ENCODE measurements at regions not wholly inside any gene's neighbourhood (a gene's known extent, or its start where the extent isn't known, plus 50 kb on each side); places are given as distances from the start of the nearest gene placed in this dataset.

DNA sequence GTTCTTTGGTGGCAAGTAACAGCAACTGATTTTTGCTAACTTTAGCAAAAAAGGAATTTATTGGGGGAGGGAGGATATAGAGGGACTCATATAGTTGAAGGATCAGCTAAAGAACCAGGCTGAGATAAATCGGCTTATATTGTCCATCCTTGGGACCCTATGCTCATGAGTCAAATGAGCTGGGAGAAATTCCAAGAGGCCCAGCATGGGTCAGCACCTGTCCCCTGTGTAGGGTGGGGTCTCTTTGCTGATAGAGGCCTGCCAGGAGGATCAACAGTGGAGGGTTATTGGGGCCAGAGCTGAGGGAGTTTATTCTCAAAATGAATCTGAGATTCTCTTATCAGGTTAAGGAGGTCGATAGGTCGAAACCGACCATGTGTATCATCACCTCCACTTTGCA is 97.2 kb downstream of the VAPA start:
- no peak overlapping the region for H3K27ac ChIP-seq (ENCODE audit: low read depth, low read length)
- H3K4me2 ChIP-seq (ENCODE audit: low read length), result no peak overlapping the region
- no peaks in the 10 kb centered on the region for H3K9me3 ChIP-seq (ENCODE audit: control insufficient read depth in 1 of 2, insufficient read depth in 1 of 2, low read depth in 1 of 2, low read length in 2 of 2)
- no peak for TF ChIP-seq YY1 (IDR thresholded peaks at IDR 0.05; ENCODE audit: extremely low read depth, insufficient replicate concordance, low read depth, low read length)
- no peak for TF ChIP-seq SRF (IDR thresholded peaks at IDR 0.05; ENCODE audit: low read depth)
- TF ChIP-seq, protein P1, sequence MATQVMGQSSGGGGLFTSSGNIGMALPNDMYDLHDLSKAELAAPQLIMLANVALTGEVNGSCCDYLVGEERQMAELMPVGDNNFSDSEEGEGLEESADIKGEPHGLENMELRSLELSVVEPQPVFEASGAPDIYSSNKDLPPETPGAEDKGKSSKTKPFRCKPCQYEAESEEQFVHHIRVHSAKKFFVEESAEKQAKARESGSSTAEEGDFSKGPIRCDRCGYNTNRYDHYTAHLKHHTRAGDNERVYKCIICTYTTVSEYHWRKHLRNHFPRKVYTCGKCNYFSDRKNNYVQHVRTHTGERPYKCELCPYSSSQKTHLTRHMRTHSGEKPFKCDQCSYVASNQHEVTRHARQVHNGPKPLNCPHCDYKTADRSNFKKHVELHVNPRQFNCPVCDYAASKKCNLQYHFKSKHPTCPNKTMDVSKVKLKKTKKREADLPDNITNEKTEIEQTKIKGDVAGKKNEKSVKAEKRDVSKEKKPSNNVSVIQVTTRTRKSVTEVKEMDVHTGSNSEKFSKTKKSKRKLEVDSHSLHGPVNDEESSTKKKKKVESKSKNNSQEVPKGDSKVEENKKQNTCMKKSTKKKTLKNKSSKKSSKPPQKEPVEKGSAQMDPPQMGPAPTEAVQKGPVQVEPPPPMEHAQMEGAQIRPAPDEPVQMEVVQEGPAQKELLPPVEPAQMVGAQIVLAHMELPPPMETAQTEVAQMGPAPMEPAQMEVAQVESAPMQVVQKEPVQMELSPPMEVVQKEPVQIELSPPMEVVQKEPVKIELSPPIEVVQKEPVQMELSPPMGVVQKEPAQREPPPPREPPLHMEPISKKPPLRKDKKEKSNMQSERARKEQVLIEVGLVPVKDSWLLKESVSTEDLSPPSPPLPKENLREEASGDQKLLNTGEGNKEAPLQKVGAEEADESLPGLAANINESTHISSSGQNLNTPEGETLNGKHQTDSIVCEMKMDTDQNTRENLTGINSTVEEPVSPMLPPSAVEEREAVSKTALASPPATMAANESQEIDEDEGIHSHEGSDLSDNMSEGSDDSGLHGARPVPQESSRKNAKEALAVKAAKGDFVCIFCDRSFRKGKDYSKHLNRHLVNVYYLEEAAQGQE (IDR thresholded peaks at IDR 0.05; ENCODE audit: low read depth), result no peak
- TF ChIP-seq POLR2AphosphoS5 (IDR thresholded peaks at IDR 0.05; ENCODE audit: low read depth, low read length), result no peak
- TF ChIP-seq ELF1 (IDR thresholded peaks at IDR 0.05; ENCODE audit: borderline replicate concordance, low read depth), result no peak
- no peak for TF ChIP-seq SIN3A (IDR thresholded peaks at IDR 0.05; ENCODE audit: low read depth)
- TF ChIP-seq, protein P2, sequence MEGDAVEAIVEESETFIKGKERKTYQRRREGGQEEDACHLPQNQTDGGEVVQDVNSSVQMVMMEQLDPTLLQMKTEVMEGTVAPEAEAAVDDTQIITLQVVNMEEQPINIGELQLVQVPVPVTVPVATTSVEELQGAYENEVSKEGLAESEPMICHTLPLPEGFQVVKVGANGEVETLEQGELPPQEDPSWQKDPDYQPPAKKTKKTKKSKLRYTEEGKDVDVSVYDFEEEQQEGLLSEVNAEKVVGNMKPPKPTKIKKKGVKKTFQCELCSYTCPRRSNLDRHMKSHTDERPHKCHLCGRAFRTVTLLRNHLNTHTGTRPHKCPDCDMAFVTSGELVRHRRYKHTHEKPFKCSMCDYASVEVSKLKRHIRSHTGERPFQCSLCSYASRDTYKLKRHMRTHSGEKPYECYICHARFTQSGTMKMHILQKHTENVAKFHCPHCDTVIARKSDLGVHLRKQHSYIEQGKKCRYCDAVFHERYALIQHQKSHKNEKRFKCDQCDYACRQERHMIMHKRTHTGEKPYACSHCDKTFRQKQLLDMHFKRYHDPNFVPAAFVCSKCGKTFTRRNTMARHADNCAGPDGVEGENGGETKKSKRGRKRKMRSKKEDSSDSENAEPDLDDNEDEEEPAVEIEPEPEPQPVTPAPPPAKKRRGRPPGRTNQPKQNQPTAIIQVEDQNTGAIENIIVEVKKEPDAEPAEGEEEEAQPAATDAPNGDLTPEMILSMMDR (IDR thresholded peaks at IDR 0.05 in 2 of 3, conservative IDR thresholded peaks at IDR 0.05 in 1 of 3; ENCODE audit: borderline replicate concordance in 1 of 3, insufficient read depth in 1 of 3, low read depth in 2 of 3, low read length in 2 of 3), result no peak
- TF ChIP-seq, protein P3, sequence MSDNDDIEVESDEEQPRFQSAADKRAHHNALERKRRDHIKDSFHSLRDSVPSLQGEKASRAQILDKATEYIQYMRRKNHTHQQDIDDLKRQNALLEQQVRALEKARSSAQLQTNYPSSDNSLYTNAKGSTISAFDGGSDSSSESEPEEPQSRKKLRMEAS (IDR thresholded peaks at IDR 0.05), result no peak
- TF ChIP-seq EGR1 (IDR thresholded peaks at IDR 0.05; ENCODE audit: low read depth), result no peak
- no peak for TF ChIP-seq EZH2phosphoT487 (IDR thresholded peaks at IDR 0.05; ENCODE audit: borderline replicate concordance)
- POLR2A ChIA-PET, result no interaction called here
- H3K27me3 ChIP-seq (ENCODE audit: insufficient read depth, low read length), result 0 out of 2 replicates have a peak, but pooled peaks cover 3% of the 10 kb centered on the region
- H3K4me1 ChIP-seq (ENCODE audit: control insufficient read depth in 1 of 2, insufficient read depth in 2 of 2, low read length in 2 of 2), result peaks cover 3 to 10% of the 10 kb centered on the region in 2 experiments; a peak in 2 of 4 replicates
- no peak overlapping the region for H2AFZ ChIP-seq (ENCODE audit: low read depth, low read length, poor library complexity, severe bottlenecking)
- H3K9ac ChIP-seq (ENCODE audit: low read length), result no peak overlapping the region
- no peaks in the 10 kb centered on the region for H3K9me2 ChIP-seq (ENCODE audit: insufficient read depth)
- H3K36me3 ChIP-seq (ENCODE audit: control insufficient read depth in 1 of 2, insufficient read depth in 2 of 2, low read length in 2 of 2), result no peaks in the 10 kb centered on the region
- DNase-seq (ENCODE audit: low read depth, low spot score), result no peak
- no peak for ATAC-seq
- H3K79me2 ChIP-seq (ENCODE audit: insufficient read depth, low read length), result no peaks in the 10 kb centered on the region
- no peak overlapping the region for H3K4me3 ChIP-seq (replicated peaks in 1 of 2; ENCODE audit: low read depth in 1 of 2, low read length in 2 of 2)
- H4K20me1 ChIP-seq (ENCODE audit: insufficient read depth), result no peaks in the 10 kb centered on the region
- RAD21 ChIA-PET (ENCODE audit: low non-redundant PET in 1 of 2, low total read pairs in 2 of 2, uncharacterized antibody in 2 of 2, unreplicated experiment in 2 of 2), result no interaction called here
- CTCF ChIA-PET, result no interaction called here
- no TSS peak for BruUV-seq (replicated peaks)
- intact Hi-C loops (cut with micrococcal nuclease), result loop anchor here (5.0 kb wide), 1 partner anchor 56 kb away; no protein-coding TSS in a partner anchor

Data from HCT116 (cell line).